ENCODE measurements at regions not wholly inside any gene's neighbourhood (a gene's known extent, or its start where the extent isn't known, plus 50 kb on each side); places are given as distances from the start of the nearest gene placed in this dataset.

DNA sequence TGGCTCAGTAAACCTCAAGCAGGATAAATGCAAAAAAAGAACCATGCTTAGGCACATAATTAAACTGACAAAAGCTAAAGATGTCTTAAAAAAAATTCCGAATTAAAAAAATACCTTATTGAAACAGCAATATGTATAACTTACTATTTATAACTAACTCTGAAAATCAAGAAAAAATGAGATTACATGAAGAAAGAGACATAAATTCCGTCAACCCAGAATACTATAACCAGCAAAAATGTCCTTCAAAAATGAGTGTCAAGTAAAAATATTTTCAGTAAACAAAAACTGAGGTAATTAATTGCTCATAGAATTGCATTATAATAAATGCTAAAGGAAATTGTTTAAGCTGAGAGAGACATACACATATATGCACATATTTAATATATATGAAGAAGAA is 474.5 kb upstream of the SYT4 start:
- ChIA-PET CTCF (no interaction called here), POLR2A (no interaction called here)
- Mint-ChIP-seq H3K9me3 (peaks cover 14% of the 10 kb centered on the region), H3K4me3 (no peak overlapping the region), H3K36me3 (ENCODE audit: low read depth) (no peaks in the 10 kb centered on the region), H3K4me1 (no peaks in the 10 kb centered on the region), H3K27me3 (no peaks in the 10 kb centered on the region), H3K27ac (no peak overlapping the region)
- DNase-seq (no peak), ATAC-seq (ENCODE audit: low read depth) (no peak)
- intact Hi-C loops (cut with micrococcal nuclease): no loop called here
- no peak for TF ChIP-seq CTCF (IDR thresholded peaks at IDR 0.05)

GRCh38 chr18:43757273-43757672 is 480.0 kb upstream of the SYT4 start:
- H3K27ac Mint-ChIP-seq: no peak overlapping the region
- intact Hi-C loops (cut with micrococcal nuclease): no loop called here
- no peak for TF ChIP-seq CTCF (IDR thresholded peaks at IDR 0.05)
- DNase-seq (no peak), ATAC-seq (ENCODE audit: low read depth) (no peak)
- POLR2A ChIA-PET: no interaction called here
- peaks cover 3% of the 10 kb centered on the region for H3K9me3 Mint-ChIP-seq
- H3K4me3 Mint-ChIP-seq: no peak overlapping the region
- no peaks in the 10 kb centered on the region for H3K27me3 Mint-ChIP-seq
- H3K4me1 Mint-ChIP-seq: no peaks in the 10 kb centered on the region
- CTCF ChIA-PET: no interaction called here
- no peaks in the 10 kb centered on the region for H3K36me3 Mint-ChIP-seq (ENCODE audit: low read depth)

GRCh38 chr18:43758734-43759133 is 481.4 kb upstream of the SYT4 start:
- Mint-ChIP-seq H3K4me3 (no peak overlapping the region), H3K27ac (no peak overlapping the region), H3K36me3 (ENCODE audit: low read depth) (no peaks in the 10 kb centered on the region), H3K4me1 (no peaks in the 10 kb centered on the region), H3K9me3 (peaks cover 2% of the 10 kb centered on the region), H3K27me3 (no peaks in the 10 kb centered on the region)
- intact Hi-C loops (cut with micrococcal nuclease): no loop called here
- ATAC-seq (ENCODE audit: low read depth): no peak
- CTCF ChIA-PET: no interaction called here
- no peak for DNase-seq
- no peak for TF ChIP-seq CTCF (IDR thresholded peaks at IDR 0.05)
- POLR2A ChIA-PET: no interaction called here

GRCh38 chr18:43760010-43760409 is 482.7 kb upstream of the SYT4 start:
- no peak overlapping the region for H3K27ac Mint-ChIP-seq
- no peaks in the 10 kb centered on the region for H3K36me3 Mint-ChIP-seq (ENCODE audit: low read depth)
- ChIA-PET CTCF (no interaction called here), POLR2A (no interaction called here)
- no peaks in the 10 kb centered on the region for H3K27me3 Mint-ChIP-seq
- intact Hi-C loops (cut with micrococcal nuclease): no loop called here
- peaks cover 2% of the 10 kb centered on the region for H3K9me3 Mint-ChIP-seq
- DNase-seq (no peak), ATAC-seq (ENCODE audit: low read depth) (no peak)
- no peak overlapping the region for H3K4me3 Mint-ChIP-seq
- no peaks in the 10 kb centered on the region for H3K4me1 Mint-ChIP-seq
- no peak for TF ChIP-seq CTCF (IDR thresholded peaks at IDR 0.05)

DNA sequence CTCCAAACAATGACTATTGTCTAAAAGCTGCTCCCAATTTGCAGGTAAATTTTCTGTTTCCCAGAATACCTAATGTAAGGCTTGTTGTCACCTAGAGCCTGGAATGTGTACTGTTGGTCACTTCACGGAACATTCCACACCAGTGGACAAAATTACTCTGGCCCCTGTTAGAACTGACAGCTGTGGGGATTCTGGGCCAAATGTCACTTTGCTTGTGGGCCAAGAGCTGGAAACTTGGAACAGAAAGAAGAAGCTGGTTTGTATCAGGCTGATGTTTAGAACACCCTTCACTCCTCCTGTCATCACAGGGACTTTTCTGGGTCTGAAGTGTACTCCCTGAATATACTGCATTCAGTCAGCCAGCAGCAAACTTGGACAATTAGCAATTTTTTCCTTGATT is 495.6 kb upstream of the SYT4 start:
- Mint-ChIP-seq H3K9me3 (peaks cover 7% of the 10 kb centered on the region), H3K27me3 (no peaks in the 10 kb centered on the region), H3K27ac (no peak overlapping the region), H3K4me1 (no peaks in the 10 kb centered on the region), H3K36me3 (ENCODE audit: low read depth) (no peaks in the 10 kb centered on the region), H3K4me3 (no peak overlapping the region)
- TF ChIP-seq CTCF (IDR thresholded peaks at IDR 0.05): no peak
- ATAC-seq (ENCODE audit: low read depth) (no peak), DNase-seq (no peak)
- POLR2A ChIA-PET: no interaction called here
- intact Hi-C loops (cut with micrococcal nuclease): no loop called here
- CTCF ChIA-PET: no interaction called here

Measured in activated B cell treated with CpG ODN at 0.5 μM for 24 hours (primary cell).